ENCODE measurements at regions not wholly inside any gene's neighbourhood (a gene's known extent, or its start where the extent isn't known, plus 50 kb on each side); places are given as distances from the start of the nearest gene placed in this dataset.

DNA sequence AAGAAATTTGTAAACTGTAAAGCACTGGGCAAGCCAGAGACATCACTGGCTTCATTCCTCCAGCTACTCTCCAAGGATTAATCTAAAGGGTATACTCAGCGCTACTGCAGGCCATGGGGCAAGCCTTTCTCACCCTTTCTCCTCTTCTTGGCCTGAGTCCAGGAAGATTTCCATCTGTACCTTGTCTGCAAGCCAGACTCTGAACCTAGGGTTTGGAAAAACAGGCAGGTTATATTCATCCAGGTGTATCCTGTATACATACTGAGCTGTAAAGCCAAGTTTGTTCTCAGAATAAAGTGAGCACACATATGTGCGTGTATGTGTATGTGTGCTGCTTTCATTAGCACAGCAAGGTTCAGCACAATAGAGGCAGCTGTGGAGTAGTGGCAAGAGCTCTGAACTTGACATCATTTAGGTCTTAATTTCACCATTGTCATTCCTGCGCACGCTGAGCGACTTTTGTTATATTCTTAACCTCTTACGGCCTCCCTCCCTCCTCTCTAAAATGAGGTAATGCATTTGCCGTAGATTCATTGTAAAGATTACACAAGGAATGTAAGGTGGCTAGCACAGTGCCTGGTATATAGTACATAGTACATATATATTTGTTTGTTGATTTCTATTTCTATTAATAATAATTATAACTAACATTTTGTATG lies 128.1 kb upstream of the JUN start:
- Histone ChIP-seq H3K36me3 (no peaks in the 10 kb centered on the region), H3K4me3 (no peak overlapping the region), H3K9me3 (peaks cover 3% of the 10 kb centered on the region), H3K4me1 (no peaks in the 10 kb centered on the region), H3K27me3 (no peaks in the 10 kb centered on the region), H3K27ac (no peak overlapping the region)
- peak in 1 of 2 donors; percentile 40 for DNase-seq (ENCODE audit: extremely low spot score in 2 of 2)
- TF ChIP-seq POLR2AphosphoS5 (IDR thresholded peaks at IDR 0.05; ENCODE audit: insufficient read depth in 1 of 2, low read depth in 1 of 2) (no peak), POLR2A (IDR thresholded peaks at IDR 0.05) (no peak), CTCF (IDR thresholded peaks at IDR 0.05) (no peak)
- intact Hi-C loops (cut with DNase I): no loop called here

- intact Hi-C loops (cut with DNase I): no loop called here
- H3K9me3 ChIP-seq: peaks cover 3% of the 10 kb centered on the region
- no peaks in the 10 kb centered on the region for H3K27me3 ChIP-seq
- H3K4me1 ChIP-seq: no peaks in the 10 kb centered on the region
- TF ChIP-seq CTCF (IDR thresholded peaks at IDR 0.05) (no peak), POLR2AphosphoS5 (IDR thresholded peaks at IDR 0.05; ENCODE audit: insufficient read depth in 1 of 2, low read depth in 1 of 2) (no peak), POLR2A (IDR thresholded peaks at IDR 0.05) (no peak)
- H3K4me3 ChIP-seq: no peak overlapping the region
- H3K36me3 ChIP-seq: no peaks in the 10 kb centered on the region
- no peak overlapping the region for H3K27ac ChIP-seq
- DNase-seq (ENCODE audit: extremely low spot score in 2 of 2): no peak
These were observed 131.1 kb upstream of the JUN start for GRCh38 chr1:58914925-58915324.

DNA sequence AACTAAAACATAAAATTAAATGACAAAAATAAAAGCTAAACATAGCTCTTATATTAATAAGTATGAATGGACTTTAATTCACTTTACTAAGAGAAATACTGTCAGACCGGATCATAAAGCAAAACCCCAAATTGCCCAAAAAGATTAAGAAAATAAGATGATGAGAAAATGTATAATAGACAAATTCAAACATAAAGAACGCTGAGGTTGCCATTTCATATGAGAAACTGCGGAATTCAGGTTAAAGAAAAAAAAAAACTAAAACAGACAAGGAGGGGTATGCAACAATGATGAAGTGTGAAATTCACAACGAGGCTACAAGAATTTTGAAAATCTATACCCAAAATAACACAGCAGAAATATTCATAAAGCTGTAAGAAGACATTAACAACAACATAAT lies 133.6 kb upstream of the JUN start:
- intact Hi-C loops (cut with DNase I): no loop called here
- TF ChIP-seq POLR2AphosphoS5 (IDR thresholded peaks at IDR 0.05; ENCODE audit: insufficient read depth in 1 of 2, low read depth in 1 of 2): no peak
- no peak for TF ChIP-seq CTCF (IDR thresholded peaks at IDR 0.05)
- TF ChIP-seq POLR2A (IDR thresholded peaks at IDR 0.05): no peak
- Histone ChIP-seq H3K4me1 (peaks cover 8% of the 10 kb centered on the region), H3K36me3 (no peaks in the 10 kb centered on the region), H3K27ac (no peak overlapping the region), H3K4me3 (no peak overlapping the region), H3K27me3 (no peaks in the 10 kb centered on the region), H3K9me3 (peaks cover 3% of the 10 kb centered on the region)
- DNase-seq (ENCODE audit: extremely low spot score in 2 of 2): no peak

DNA sequence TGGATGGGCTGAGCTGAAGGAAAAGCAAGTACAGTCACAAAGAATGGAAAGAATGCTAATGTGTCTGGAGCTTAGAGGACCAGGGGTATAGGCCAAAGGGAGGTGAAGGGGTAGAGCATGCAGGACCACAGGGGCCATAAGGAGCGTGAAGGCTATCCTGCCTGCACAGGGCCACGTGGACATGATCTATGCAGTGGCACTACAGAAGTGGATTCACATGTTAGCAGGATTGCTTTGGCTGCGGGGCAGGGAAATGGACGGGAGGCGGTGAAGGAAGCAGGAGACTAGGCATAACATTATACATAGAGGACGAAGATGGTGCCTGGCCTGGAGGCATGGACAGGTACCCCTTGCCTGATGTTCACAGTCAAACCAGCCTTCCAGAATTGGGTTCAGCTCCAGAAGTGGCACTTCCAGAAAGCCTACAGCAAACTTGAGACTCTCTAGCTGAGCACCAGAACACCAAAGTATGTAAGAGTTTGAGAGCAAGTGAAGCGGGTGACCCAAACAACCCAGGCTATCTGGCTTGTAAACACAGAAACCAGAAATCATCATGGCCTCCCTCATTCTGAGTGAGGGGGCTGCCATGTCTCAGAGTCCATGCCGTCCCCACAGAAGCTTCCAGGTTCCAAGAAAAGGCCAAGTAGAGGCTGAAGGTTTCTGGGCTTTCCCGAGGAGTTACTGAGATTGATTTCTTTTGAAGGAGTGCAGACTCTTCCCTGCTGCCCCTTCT lies 135.5 kb upstream of the JUN start:
- peak in 1 of 2 donors; percentile 81 for DNase-seq (ENCODE audit: extremely low spot score in 2 of 2)
- H3K9me3 ChIP-seq: peaks cover 3% of the 10 kb centered on the region
- peaks cover 14% of the 10 kb centered on the region for H3K4me1 ChIP-seq
- intact Hi-C loops (cut with DNase I): no loop called here
- H3K36me3 ChIP-seq: no peaks in the 10 kb centered on the region
- TF ChIP-seq POLR2A (IDR thresholded peaks at IDR 0.05): no peak
- TF ChIP-seq POLR2AphosphoS5 (IDR thresholded peaks at IDR 0.05; ENCODE audit: insufficient read depth in 1 of 2, low read depth in 1 of 2): no peak
- TF ChIP-seq CTCF (IDR thresholded peaks at IDR 0.05): no peak
- no peaks in the 10 kb centered on the region for H3K27me3 ChIP-seq
- H3K4me3 ChIP-seq: no peak overlapping the region
- H3K27ac ChIP-seq: no peak overlapping the region

DNA sequence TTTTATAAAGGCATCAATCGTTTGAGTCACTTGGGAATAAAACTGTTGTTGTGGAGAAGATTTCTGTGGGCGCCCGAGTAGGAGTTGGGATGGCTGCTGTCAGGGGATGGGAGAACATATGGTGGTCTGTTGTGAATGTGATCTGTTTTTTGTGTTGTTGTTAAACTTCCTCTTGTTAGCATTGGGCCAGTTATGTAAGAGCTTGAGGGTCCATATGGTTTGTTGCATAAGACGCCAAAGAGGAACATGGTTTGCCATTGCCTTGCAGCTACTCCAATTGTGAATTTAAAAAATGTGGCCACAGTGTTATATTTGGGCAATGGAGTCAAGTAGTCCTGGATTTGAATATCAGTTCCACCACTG lies 136.1 kb upstream of the JUN start:
- Histone ChIP-seq H3K4me3 (no peak overlapping the region), H3K36me3 (no peaks in the 10 kb centered on the region), H3K9me3 (peaks cover 3% of the 10 kb centered on the region), H3K27ac (no peak overlapping the region), H3K27me3 (no peaks in the 10 kb centered on the region), H3K4me1 (peaks cover 14% of the 10 kb centered on the region)
- TF ChIP-seq POLR2AphosphoS5 (IDR thresholded peaks at IDR 0.05; ENCODE audit: insufficient read depth in 1 of 2, low read depth in 1 of 2) (no peak), CTCF (IDR thresholded peaks at IDR 0.05) (no peak), POLR2A (IDR thresholded peaks at IDR 0.05) (no peak)
- intact Hi-C loops (cut with DNase I): no loop called here
- DNase-seq (ENCODE audit: extremely low spot score in 2 of 2): peak in 1 of 2 donors; percentile 47
